WERI-Rb-1 (cell line): ENCODE measurements at regions not wholly inside any gene's neighbourhood (a gene's known extent, or its start where the extent isn't known, plus 50 kb on each side); places are given as distances from the start of the nearest gene placed in this dataset.

Experiments
- DNase-seq: peaks from one replicate; pipeline ENCODE4 v3.0.0-alpha.2; 2020
- H3K27ac ChIP-seq: fragments of 250-450 bp; sonication (Bioruptor Pico); 2 replicates; pipeline ENCODE4 v1.5.1; 2020; ENCODE audit warnings: mild to moderate bottlenecking, moderate library complexity
- H3K27me3 ChIP-seq: fragments of 250-450 bp; sonication (Bioruptor Pico); 2 replicates; pipeline ENCODE4 v1.5.1; 2021; ENCODE audit warnings: mild to moderate bottlenecking, low read depth, moderate library complexity; ENCODE audit not compliant: insufficient read depth, severe bottlenecking
- H3K36me3 ChIP-seq: fragments of 250-450 bp; sonication (Bioruptor Pico); 2 replicates; pipeline ENCODE4 v1.5.1; 2020; ENCODE audit warnings: mild to moderate bottlenecking, moderate library complexity
- H3K4me3 ChIP-seq: 2 replicates; pipeline ENCODE4 v1.5.1; 2011; ENCODE audit warnings: low read depth, mild to moderate bottlenecking, control low read depth, low read length
- H3K9me3 ChIP-seq: fragments of 250-450 bp; sonication (Bioruptor Pico); 2 replicates; pipeline ENCODE4 v1.5.1; 2021; ENCODE audit warnings: mild to moderate bottlenecking, moderate library complexity; ENCODE audit not compliant: severe bottlenecking
- CTCF ChIP-seq: IDR thresholded peaks from 2 replicates; pipeline ENCODE4 v1.5.1; 2011; ENCODE audit warnings: low read depth, mild to moderate bottlenecking, control low read depth, inconsistent platforms, low read length

- no peaks in the 10 kb centered on the region for H3K36me3 ChIP-seq
- no peak for DNase-seq
- H3K27ac ChIP-seq = no peak overlapping the region
- H3K27me3 ChIP-seq = no peaks in the 10 kb centered on the region
- H3K4me3 ChIP-seq = no peak overlapping the region
- TF ChIP-seq CTCF = no peak
- H3K9me3 ChIP-seq = peaks cover 5% of the 10 kb centered on the region
Observed at GRCh38 chr11:27934830-27935145, 173.2 kb downstream of the KIF18A start.

- no peak overlapping the region for H3K27ac ChIP-seq
- no peak for DNase-seq
- no peak for TF ChIP-seq CTCF
Observed at GRCh38 chr11:27933992-27934829, 173.7 kb downstream of the KIF18A start.

GRCh38 chr11:27931770-27932169 is 176.2 kb downstream of the KIF18A start:
- TF ChIP-seq CTCF = no peak
- Histone ChIP-seq H3K36me3 (no peaks in the 10 kb centered on the region), H3K4me3 (no peak overlapping the region), H3K9me3 (no peaks in the 10 kb centered on the region), H3K27ac (no peak overlapping the region), H3K27me3 (no peaks in the 10 kb centered on the region)
- no peak for DNase-seq

More at GRCh38 chr11:27933992-27934829, 173.7 kb downstream of the KIF18A start:
- H3K27me3 ChIP-seq = no peaks in the 10 kb centered on the region
- no peak overlapping the region for H3K4me3 ChIP-seq
- peaks cover 5% of the 10 kb centered on the region for H3K9me3 ChIP-seq
- no peaks in the 10 kb centered on the region for H3K36me3 ChIP-seq

GRCh38 chr11:27930946-27931345 is 177.0 kb downstream of the KIF18A start:
- no peaks in the 10 kb centered on the region for H3K9me3 ChIP-seq
- no peak overlapping the region for H3K4me3 ChIP-seq
- no peak for TF ChIP-seq CTCF
- DNase-seq = no peak
- no peak overlapping the region for H3K27ac ChIP-seq
- H3K27me3 ChIP-seq = no peaks in the 10 kb centered on the region
- H3K36me3 ChIP-seq = no peaks in the 10 kb centered on the region

GRCh38 chr11:27928809-27929208 is 179.1 kb downstream of the KIF18A start:
- Histone ChIP-seq H3K36me3 (no peaks in the 10 kb centered on the region), H3K27ac (no peak overlapping the region), H3K27me3 (no peaks in the 10 kb centered on the region), H3K9me3 (no peaks in the 10 kb centered on the region), H3K4me3 (no peak overlapping the region)
- DNase-seq = no peak
- TF ChIP-seq CTCF = no peak
